ENCODE measurements at regions not wholly inside any gene's neighbourhood (a gene's known extent, or its start where the extent isn't known, plus 50 kb on each side); places are given as distances from the start of the nearest gene placed in this dataset.

DNA sequence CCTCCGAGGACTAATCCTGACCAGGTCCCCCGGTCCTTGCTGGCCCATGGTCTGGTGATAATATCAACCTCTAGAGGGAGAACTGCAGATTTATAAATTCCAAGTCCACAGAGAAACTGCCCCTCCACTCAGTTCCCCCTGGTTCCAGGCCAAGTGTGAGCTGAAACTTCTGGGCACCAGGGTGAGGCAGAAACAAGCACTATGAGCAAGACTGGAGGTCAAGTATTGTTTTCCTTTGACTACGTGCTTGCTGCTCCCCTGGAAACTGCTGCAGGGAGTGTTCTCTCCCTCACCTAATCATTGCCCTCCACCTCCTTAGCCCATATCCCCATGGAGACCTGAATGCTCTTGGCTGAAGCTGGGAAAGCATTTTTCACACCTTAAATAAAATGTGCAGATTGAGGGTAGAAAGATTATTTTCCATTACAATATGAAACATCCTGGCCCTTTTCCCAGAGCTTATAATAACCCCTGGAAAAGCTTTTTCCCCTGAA lies 135.2 kb downstream of the RDH14 start:
- DNase-seq (ENCODE audit: low read depth, low spot score), result no peak

DNA sequence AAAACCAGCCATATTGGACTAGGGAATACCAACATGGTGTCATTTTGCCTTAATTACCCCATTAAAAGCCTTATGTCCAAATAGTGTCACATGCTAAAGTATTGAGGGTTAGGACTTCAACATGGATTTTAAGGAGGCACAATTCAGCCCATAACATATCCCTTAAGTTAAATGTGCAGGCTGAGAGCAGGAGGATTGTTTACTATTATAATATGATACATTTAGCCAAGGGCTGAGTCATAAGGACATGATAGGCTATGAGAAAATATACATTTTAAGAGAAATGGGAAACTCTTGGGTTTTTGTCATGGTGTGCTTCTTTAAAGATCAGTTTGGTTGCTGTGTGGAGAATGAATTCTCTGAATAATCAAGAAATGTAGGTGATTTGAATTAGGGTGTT lies 136.8 kb downstream of the RDH14 start:
- DNase-seq (ENCODE audit: low read depth, low spot score), result no peak

DNA sequence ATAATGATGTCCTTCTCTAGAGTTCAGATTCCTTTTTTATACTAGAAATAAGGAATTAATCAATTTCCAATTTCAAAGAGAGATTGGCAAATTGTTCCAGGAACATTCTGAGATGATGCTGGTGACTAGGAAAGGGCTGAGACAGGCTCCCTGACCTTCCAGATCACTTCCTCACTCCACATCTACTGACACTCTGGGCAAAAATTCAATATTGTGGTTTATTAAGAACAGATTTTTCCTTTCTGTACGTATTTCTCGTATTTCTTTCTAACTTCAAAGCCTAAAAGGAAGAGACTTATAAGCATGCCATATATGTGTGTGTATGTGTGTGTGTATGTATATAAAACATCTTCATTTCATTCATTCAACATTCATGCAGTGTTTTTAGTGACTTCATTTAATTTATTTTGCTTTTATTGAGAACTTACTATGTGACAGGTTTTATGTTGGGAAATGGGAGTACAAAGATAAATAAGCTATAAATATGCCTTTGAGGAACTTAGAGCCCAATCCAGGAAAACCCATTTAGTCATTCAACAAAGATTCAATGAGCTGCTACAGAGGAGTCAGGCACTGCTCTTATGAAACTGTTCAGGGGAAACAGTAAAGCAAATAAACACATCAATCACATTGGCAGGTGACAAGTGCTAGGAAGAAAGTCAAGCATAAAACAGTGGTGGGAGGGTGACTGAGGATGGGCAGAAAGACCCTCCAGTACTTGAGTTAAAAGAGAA lies 137.9 kb downstream of the RDH14 start:
- DNase-seq (ENCODE audit: low read depth, low spot score), result no peak

DNA sequence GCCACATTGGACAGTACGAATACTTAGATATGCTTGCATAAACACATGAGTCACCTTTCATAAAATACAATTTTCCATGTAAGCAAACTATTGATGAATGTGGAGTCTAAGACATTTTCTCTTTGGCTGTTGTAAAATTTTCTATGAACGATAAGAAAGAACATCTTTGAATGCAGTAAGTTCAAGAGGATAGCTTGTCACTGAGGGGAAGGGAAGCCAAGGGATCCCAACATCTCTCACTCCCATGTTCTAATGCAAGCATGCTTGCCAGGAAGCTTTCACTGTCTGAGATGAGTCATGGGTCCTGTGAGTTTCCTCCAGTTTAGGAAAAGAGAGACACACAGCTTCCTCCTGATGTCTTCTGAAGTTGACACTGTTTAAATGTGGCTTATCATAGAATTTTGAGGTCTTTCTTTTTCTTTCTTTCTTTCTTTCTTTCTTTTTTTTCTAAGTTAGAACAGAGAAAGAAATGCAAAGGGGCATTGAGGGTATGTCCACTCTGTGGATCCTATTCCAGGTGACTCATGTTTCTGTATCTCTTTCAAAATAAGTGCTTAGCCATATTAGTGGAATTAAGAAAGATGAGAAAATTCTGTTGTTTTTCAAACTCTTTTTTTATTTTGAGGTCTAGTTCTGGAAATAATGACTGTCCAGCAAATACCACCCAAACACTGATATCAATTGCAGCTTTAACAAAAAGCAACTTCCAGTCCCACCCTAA lies 146.6 kb downstream of the RDH14 start:
- DNase-seq (ENCODE audit: low read depth, low spot score), result no peak

DNA sequence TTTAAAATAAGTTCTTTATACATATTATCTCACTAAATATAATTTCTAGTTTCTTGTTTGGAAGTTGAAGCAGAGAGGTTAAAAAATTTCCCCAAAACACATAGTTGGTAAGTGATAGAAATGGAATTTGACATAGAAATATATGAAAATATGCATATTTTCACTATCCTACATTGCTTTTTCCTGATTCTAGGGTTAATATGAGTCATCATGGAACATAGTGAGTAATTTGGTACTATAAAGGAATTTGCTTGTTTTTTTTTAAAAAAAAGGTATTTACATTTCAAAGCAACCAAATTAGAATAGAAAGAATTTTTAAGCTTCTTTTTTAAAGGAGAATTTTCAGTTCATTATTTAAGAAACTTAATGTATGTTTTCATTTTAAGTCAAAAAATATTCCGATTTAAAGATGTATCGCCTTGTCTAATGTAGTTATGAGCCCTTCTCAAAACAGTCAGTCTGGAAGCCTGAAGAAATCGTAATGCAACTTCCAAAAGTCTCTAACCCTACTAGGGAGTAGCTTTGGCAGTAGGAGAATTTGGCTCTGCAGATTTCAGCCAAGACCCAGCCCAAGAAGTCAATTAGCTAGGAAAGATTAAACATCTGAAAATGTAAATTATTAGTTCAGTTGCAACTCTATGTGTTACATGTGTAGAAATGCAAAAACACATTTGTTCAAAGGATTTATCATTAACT lies 147.3 kb downstream of the RDH14 start:
- no peak for DNase-seq (ENCODE audit: low read depth, low spot score)

DNA sequence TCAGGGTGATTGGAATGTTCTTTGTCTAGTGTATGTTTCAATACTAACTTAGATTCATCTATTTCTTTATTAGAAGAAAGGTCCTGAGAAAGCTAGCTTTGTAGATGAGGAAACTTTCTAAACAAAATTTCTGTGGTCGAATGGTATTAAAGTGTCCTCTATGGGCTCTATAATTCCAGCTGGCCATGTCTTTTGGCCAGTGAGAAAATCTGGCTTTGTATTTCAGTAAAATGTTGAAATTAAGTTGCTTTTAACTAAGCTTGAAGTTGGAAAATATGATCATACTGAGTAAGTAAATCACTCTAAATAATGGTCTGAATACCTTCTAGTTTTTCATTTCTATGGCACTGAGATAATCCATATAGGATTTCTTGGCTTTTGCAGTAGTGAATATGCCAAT lies 148.8 kb downstream of the RDH14 start:
- DNase-seq (ENCODE audit: low read depth, low spot score), result no peak

DNA sequence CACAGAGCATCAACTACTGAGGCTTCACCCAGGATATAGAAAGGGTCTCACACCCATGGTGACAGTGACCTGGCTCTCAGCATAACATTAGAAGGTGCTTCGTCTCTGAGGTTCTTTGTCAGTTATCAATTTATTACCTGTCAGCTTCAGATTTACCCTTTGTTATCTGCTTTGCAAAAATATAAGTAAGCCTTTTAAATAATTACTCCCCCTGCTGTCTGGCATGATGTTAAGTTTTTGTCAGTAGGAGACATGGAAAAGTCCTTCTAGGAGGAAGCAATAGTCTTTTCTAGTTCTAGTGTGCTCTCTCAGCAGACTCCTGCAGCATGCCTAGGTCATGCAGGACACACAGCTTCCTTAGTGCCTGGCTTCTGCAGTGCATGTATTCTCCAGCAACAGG lies 149.9 kb downstream of the RDH14 start:
- no peak for DNase-seq (ENCODE audit: low read depth, low spot score)

DNA sequence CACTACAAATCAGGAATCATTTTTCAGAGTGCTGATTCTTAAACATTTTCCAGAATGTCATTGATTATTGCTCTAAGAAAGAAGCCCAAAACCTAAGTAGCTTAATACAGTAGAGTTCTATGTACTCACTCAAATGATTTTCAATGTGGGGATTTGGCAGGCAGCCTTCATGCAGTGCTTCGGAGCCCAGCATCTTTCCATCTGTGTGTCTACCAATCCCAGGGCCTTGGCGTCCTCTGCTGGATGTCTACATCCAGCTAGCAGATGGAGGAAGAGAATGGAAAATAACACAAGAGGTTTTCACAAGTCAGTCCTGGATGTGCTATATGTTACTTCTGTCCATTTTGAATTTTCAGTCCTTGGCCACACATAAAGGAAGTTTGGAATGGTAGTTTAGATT lies 151.8 kb downstream of the RDH14 start:
- no peak for DNase-seq (ENCODE audit: low read depth, low spot score)

DNA sequence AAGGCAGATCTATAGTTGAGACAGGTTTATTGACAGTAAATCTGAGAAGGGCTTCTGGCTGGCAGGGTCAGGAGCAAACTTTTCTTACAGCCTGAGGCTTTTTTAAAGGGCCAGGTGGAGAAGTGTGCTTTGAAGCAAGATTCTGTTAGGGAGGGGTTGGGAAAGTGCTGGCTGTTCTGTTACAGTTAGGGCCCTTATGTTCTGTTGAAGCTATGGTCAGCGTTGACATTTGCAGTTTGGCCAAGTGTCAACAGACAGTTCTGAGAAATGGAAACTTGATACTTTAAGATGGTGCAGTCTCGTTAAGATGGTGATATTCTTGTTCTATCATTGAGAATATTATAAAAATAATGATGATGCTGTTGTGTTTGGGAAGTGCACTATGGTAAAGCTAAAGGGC lies 154.2 kb downstream of the RDH14 start:
- peak; percentile 14 for DNase-seq (ENCODE audit: low read depth, low spot score)

DNA sequence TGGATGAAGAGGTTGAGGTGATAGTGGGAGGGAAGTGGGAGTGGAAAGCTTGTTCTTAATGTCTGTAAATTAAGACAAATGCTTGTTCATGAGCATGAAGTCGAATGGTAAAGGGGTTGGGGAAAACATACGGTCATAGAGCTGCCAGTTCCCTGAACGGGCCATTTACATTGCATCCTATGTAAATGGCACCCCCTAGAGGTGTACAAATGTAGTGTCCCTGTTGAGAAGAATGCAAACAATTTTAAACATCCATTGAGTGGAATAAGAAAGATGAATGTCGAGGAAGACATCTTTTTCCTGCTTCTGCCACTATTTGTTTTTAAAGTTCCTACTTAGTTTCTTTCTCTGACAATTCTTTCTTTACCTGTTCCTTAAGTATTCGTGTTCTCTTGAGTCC lies 155.7 kb downstream of the RDH14 start:
- DNase-seq (ENCODE audit: low read depth, low spot score), result no peak

DNA sequence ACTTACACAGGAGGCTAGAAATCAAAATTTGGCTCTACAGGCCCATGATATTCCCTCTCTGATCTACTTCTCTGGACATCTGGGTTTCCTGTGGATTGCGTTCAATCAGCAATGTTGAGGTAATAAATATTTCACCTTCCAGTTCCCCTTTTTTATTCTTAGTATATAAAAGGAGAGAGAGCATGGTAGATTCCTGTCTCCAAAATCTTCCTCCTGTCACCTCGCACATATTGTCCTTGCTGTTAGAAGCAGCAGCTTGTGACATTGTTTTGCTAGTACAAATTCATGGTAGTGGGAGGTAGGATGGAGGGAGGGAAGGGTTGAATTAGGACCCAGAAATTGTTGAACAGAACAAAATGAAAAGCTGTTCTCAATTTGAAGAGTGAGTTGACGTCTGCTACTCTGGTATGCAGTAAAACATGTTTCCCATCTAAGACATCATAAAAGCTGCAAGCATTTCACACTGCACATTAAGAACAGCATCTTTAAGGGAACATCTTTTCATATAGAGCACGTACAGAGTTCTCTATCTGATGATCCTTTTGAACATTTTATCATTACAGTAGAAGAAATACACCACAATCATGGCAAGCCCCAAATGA lies 156.4 kb downstream of the RDH14 start:
- DNase-seq (ENCODE audit: low read depth, low spot score), result no peak

DNA sequence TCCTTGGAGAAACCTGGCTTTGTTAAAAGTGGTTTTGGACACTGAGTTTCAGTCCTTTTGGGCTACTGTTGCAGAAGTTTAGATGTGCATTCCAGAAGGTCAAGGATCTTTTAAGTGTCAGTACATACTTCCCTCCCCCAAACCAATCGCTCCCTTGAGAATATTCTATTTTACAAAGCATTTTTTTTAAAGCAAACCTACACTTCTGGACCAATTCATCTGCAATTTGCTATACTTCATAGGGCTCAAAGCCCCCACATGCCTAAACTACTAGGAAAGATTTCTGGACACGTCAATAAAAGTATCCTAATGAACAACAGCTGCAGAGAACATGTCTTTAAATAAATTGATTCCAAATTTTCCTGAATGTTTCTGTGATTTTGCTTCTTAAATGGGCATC lies 157.6 kb downstream of the RDH14 start:
- DNase-seq (ENCODE audit: low read depth, low spot score), result no peak

DNA sequence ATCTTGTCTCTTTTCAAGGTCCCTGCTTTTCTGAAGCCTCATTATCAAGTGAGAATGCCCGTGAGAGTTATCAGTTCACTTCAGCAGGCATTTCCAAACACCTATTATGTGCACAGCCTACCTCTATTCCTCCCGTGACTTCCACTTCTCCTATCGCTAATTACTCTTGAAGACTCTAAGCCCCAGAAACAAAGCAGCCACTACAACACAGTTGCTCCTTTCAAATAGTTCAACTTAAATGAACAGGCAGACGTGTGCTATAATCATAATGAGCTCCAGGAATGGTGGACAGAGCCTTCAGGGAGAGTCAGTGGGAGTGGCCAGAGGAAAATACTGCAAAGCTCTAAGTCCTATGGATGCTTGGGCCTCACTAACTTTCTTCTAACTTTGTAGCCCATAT lies 159.0 kb downstream of the RDH14 start:
- DNase-seq (ENCODE audit: low read depth, low spot score), result no peak

DNA sequence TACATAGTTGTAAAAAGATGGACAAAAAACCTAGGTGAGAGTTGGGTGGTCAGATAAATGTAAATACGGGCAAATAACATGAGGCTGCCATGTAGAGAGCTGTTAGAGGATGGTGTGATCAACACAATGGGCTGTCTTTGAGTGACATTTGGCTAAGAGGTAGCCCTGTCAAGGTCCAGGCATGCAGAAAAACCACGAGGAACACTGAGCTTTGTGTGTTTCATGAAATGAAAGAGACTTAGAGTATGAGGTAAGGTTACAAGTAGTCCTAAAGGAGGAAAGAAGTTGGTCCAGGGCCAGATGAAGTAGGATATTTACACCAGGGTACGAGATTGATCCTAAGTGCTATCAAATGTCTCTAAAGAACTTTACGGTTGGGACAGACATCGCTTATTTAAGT lies 160.9 kb downstream of the RDH14 start:
- no peak for DNase-seq (ENCODE audit: low read depth, low spot score)

DNA sequence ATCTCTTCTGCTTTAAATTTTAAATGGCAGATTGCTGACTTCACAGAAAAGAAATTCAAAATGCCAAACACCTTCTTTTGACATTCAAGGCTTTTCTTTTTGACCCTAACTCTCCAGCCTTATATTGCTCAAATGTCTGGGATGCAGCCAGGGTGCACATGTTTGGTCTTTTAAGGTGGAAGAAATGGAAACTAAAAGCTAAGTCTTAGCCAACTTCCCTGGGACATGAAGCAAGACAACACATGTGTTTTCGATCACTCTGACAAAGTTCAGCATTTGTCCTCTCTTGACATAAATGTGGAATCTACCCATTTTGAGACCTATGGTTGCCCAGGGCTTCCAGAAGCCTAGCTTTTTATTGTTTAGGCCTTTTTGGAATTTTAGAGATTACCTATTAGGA lies 161.6 kb downstream of the RDH14 start:
- DNase-seq (ENCODE audit: low read depth, low spot score), result no peak

DNA sequence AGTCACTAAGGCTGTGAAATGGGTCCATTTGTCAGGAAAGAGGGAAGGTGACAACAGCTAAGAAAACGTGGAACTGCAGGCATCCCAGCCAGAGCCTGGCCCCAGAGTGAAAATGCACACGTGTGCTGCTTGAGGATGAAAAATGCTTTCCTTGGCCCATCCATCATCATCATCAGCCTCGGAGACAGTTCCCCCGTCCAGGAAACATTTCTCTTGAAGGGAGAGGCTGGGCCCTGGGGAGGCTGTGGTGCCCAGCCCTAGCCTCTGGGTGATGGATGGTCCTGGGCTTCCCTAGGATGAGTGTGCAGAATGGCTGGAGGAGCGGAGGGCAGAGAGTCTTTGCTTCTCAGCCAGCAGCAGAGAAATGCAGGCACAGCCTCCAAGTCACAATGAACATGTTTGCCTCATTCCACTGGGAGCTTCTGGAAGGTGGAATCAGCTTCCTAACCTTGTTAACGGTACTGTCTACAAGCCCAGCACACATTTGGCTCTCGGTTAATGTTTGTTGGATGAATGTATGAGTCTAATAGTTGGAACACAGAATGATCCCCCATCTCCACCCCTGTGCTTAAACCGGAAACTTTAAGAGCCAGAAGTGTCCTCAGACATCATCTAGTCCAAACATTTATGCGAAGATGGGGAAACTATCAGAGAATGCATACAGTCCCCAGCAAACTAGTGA lies 164.0 kb downstream of the RDH14 start:
- no peak for DNase-seq (ENCODE audit: low read depth, low spot score)

DNA sequence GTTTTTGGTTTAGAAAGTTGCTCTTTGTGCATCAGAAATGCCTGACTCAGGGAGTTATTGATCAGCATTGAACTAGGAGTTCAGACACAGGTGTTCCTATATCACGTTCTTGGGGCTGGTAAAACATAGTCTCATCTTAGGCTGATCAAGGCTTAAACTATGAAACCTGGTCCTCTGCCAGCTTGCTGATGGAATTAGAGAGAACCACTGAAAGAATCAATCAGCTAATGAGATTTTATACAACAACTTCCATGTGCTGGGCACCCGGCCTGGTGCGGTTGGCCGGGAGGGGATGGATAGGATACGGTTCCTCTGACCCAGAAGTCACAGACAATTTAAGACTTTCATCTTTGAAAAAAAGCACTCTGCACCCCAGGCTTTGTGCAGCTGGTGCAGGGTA lies 164.9 kb downstream of the RDH14 start:
- DNase-seq (ENCODE audit: low read depth, low spot score), result no peak

DNA sequence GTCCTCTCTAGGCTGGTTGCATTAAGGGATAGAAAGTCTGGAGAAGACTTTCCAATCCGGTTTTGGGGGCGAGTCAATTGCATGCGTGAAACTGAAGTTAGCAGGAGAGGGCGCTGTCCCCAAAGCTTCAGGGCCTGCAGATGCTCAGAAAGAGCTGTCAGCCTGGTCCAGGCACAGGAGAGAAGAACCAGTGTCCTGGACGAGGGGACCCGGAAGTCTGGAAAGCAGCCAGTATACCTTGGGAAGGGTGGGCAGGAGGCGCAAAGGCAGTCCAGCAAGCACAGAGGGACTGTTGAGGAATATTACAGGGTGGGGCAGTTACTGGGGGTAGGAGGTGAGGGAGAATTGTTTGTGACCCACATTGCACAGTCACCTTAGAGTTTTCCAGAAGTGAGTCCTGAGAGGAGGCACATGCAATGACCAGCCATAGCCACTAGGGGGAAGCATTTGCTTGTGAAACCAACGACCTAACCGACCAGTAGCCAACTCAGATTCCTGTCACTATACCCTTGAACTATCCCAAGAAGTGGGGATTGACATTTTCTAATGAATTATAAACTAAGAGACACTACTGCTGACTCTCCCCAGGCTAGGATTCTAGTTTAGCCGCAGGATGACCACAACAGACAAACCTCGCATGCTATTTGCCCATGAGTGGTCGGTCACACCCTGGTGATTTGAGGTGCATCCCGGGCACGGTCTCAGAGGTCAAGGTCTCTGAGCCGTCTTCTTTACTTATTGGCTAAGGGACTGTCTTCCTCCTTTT lies 172.8 kb downstream of the RDH14 start:
- peak; percentile 90 for DNase-seq (ENCODE audit: low read depth, low spot score)

DNA sequence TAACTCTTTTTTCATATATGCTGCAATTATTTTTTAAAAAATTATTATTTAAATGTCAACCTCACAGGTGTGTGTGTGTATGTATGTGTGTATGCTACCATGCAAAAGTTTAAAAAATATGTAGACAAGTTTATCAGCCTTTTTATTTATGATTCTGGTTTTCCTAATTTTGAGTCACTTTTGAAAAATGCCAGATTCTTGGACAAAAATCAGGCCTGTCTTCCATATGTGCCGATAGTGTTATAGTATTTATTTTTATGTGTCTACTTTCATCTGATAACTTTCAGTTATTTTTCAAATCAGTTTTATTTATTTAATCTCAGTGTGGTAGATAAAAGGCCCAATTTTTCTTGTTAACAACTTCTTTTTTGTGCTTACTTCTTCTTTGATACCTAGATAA lies 176.2 kb downstream of the RDH14 start:
- DNase-seq (ENCODE audit: low read depth, low spot score), result no peak

DNA sequence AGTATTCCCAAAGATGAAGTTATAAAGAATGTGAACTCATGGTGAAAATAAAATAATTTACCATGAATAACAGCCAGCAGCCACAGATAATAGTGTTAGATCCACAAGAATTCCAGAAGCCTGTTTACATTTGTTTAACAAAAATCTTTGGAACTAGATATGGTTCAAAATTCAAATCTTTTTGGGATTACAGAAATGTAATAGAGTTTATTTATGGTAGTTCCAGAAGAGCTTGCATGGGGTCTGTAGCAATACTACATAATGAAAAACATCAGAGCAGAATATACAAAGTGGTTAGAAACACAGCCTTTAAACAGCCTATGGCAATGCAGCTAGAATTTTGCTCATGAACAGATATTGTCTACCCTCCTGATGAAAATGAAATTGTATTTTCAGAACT lies 179.1 kb downstream of the RDH14 start:
- DNase-seq (ENCODE audit: low read depth, low spot score), result no peak

DNA sequence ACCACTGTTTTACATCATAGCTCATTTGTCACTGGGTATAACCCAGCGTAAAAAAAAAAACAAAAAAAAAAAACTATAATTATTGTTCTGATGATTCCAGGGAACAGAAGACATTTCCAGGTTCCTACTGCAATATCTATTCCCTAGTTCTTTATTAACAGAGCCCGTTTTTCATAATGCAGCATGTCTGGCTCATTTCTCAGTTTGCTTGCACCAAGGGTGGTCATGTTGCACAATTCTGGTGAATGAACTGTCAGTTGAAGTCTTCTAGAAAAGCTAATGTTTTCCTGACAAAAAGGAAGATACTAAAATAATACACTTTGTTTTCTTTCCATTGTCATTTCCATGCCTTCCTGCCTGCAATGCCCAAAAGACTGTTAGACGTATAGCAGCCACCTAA lies 180.1 kb downstream of the RDH14 start:
- DNase-seq (ENCODE audit: low read depth, low spot score), result no peak

Measured in ELF-1 (cell line).